Ovary (tissue), 3 donors: ENCODE measurements at regions not wholly inside any gene's neighbourhood (a gene's known extent, or its start where the extent isn't known, plus 50 kb on each side); places are given as distances from the start of the nearest gene placed in this dataset.

ENCODE experiments used
- EP300 ChIP-seq: sonication (generic); formaldehyde crosslinking; IDR thresholded peaks from one replicate; pipeline ENCODE4 v1.6.1; 2017; ENCODE audit warnings: antibody characterized with exemption
- POLR2A ChIP-seq: fragments of 450-650 bp; IDR thresholded peaks from one replicate; pipeline ENCODE4 v1.6.1; 2017; ENCODE audit warnings: antibody characterized with exemption, mild to moderate bottlenecking, moderate library complexity
- TF ChIP-seq, protein P1 (sequence below), 3 donors: fragments of 450-650 bp in 2 of 3; fragments of 200-600 bp in 1 of 3; IDR thresholded peaks; one replicate each; pipeline versions ENCODE4 v1.5.1 to v1.8.0; 2016 to 2022; ENCODE audit warnings: antibody characterized with exemption in 3 of 3, mild to moderate bottlenecking in 1 of 3
- donor health status: DM: no; HTN: no; CAD: no.

GRCh38 chr4:81833576-81833975 lies 361.9 kb upstream of the RASGEF1B start:
- TF ChIP-seq, protein P1, sequence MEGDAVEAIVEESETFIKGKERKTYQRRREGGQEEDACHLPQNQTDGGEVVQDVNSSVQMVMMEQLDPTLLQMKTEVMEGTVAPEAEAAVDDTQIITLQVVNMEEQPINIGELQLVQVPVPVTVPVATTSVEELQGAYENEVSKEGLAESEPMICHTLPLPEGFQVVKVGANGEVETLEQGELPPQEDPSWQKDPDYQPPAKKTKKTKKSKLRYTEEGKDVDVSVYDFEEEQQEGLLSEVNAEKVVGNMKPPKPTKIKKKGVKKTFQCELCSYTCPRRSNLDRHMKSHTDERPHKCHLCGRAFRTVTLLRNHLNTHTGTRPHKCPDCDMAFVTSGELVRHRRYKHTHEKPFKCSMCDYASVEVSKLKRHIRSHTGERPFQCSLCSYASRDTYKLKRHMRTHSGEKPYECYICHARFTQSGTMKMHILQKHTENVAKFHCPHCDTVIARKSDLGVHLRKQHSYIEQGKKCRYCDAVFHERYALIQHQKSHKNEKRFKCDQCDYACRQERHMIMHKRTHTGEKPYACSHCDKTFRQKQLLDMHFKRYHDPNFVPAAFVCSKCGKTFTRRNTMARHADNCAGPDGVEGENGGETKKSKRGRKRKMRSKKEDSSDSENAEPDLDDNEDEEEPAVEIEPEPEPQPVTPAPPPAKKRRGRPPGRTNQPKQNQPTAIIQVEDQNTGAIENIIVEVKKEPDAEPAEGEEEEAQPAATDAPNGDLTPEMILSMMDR (IDR thresholded peaks at IDR 0.05), result no peak
- TF ChIP-seq POLR2A (no peak), EP300 (no peak)
